Testis (tissue), 2 donors: ENCODE measurements at regions not wholly inside any gene's neighbourhood (a gene's known extent, or its start where the extent isn't known, plus 50 kb on each side); places are given as distances from the start of the nearest gene placed in this dataset.

ENCODE experiments used
- DNase-seq: peaks from one replicate; pipeline ENCODE4 v3.0.0-alpha.2; 2019
- H3K27ac ChIP-seq, 2 donors: fragments of 200-600 bp; sonication (generic); one replicate each; pipeline ENCODE4 v1.5.1; 2019
- H3K27me3 ChIP-seq: fragments of 200-600 bp; sonication (generic); one replicate; pipeline ENCODE4 v1.5.1; 2019
- H3K36me3 ChIP-seq: fragments of 200-600 bp; sonication (generic); one replicate; pipeline ENCODE4 v1.5.1; 2017; ENCODE audit warnings: low read depth; ENCODE audit errors: missing control alignments
- H3K4me1 ChIP-seq: fragments of 200-600 bp; sonication (generic); one replicate; pipeline ENCODE4 v1.5.1; 2019
- H3K4me3 ChIP-seq, 2 donors: fragments of 200-600 bp; sonication (generic); one replicate each; pipeline ENCODE4 v1.5.1; 2017 to 2019
- H3K9me3 ChIP-seq: fragments of 200-600 bp; sonication (generic); one replicate; pipeline ENCODE4 v1.5.1; 2017
- CTCF ChIP-seq, 3 experiments: fragments of 450-650 bp in 2 of 3; fragments of 200-600 bp in 1 of 3; sonication (generic) in 1 of 3; IDR thresholded peaks; one replicate each; pipeline ENCODE4 v1.5.1; 2016 to 2019; ENCODE audit warnings: antibody characterized with exemption in 3 of 3, mild to moderate bottlenecking in 2 of 3, moderate library complexity in 1 of 3
- POLR2A ChIP-seq: fragments of 450-650 bp; IDR thresholded peaks from one replicate; pipeline ENCODE4 v1.6.1; 2017; ENCODE audit warnings: antibody characterized with exemption, mild to moderate bottlenecking, moderate library complexity
- WGBS, 2 donors: methylation state at CpG; one replicate each; pipeline ENCODE4 v1.1.5; 2018; 5-methylcytosine and 5-hydroxymethylcytosine counted together
- intact Hi-C: fragments of 100-400 bp; cut with DNase I; formaldehyde crosslinking; loops from one replicate; pipeline ENCODE4 v1.15.1; 2023; ENCODE audit warnings: low total_unique reads

GRCh38 chr6:8181160-8181881 is 79.0 kb upstream of the EEF1E1 start:
- Histone ChIP-seq H3K27me3 (no peaks in the 10 kb centered on the region), H3K36me3 (no peaks in the 10 kb centered on the region), H3K4me1 (no peaks in the 10 kb centered on the region), H3K9me3 (no peaks in the 10 kb centered on the region), H3K27ac (no peak overlapping the region), H3K4me3 (no peak overlapping the region)
- intact Hi-C loops = no loop called here
- DNase-seq = no peak
- WGBS, 2 donors = 53 to 54% methylated on average over 2 of the region's 2 CpGs
- TF ChIP-seq CTCF (IDR thresholded peaks at IDR 0.05) = no peak
- no peak for TF ChIP-seq POLR2A

DNA sequence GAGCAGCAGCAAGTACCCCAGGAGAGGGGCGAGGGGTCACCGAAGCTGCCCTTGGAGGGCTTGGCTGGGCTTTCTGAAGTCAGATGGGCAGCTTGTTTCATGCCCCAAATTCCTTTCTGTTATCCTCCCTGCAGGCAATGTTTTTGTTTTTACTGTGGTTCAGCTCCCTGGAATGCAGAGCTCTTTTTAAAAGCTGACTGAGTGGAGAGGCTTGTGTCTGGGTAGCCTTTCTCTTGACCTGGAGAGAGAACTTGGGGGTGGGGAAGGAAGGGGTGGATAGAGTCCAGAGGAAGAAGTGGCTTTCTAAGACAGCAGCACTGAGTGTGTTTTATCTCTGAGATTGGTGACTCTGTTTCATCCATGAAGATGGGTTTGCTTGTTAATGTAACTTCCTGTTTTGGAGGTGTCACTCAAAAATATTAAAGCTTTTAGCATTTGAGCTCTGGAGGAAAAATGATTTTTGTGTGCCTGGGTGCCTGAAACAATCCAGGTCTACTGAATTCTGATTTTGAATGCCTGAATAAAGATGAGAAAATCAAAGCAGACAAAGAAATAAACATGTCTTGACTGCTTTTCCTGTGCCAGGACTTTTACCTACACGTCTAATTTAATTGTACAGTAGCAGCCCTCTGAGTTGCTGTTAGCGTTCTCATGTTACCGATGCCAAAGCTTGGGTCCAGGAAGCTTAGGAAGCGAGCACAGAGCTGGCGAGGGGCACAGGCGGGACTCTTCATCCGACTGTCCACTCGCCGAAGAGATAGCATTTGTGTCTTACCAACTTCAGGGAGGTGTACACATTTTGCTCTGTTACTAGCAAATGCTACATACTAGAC is 78.2 kb upstream of the EEF1E1 start:
- DNase-seq = no peak
- no peaks in the 10 kb centered on the region for H3K9me3 ChIP-seq
- 28 to 55% methylated on average over 11 of the region's 11 CpGs for WGBS, 2 donors
- H3K36me3 ChIP-seq = no peaks in the 10 kb centered on the region
- TF ChIP-seq POLR2A (no peak), CTCF (IDR thresholded peaks at IDR 0.05) (no peak)
- intact Hi-C loops = no loop called here
- no peaks in the 10 kb centered on the region for H3K27me3 ChIP-seq
- H3K4me1 ChIP-seq = no peaks in the 10 kb centered on the region
- H3K4me3 ChIP-seq = no peak overlapping the region
- H3K27ac ChIP-seq = no peak overlapping the region

GRCh38 chr6:8177721-8178120 is 75.4 kb upstream of the EEF1E1 start:
- Histone ChIP-seq H3K4me1 (no peaks in the 10 kb centered on the region), H3K27me3 (no peaks in the 10 kb centered on the region), H3K27ac (no peak overlapping the region), H3K4me3 (no peak overlapping the region), H3K9me3 (no peaks in the 10 kb centered on the region), H3K36me3 (no peaks in the 10 kb centered on the region)
- intact Hi-C loops = no loop called here
- WGBS, 2 donors = 91 to 95% methylated on average over 2 of the region's 2 CpGs
- TF ChIP-seq POLR2A (no peak), CTCF (IDR thresholded peaks at IDR 0.05) (no peak)
- no peak for DNase-seq

GRCh38 chr6:8175046-8175777 is 72.9 kb upstream of the EEF1E1 start:
- H3K27me3 ChIP-seq = no peaks in the 10 kb centered on the region
- H3K4me3 ChIP-seq = no peak overlapping the region
- 92 to 94% methylated on average over 3 of the region's 3 CpGs for WGBS, 2 donors
- TF ChIP-seq POLR2A (no peak), CTCF (IDR thresholded peaks at IDR 0.05) (no peak)
- intact Hi-C loops = no loop called here
- no peak overlapping the region for H3K27ac ChIP-seq
- H3K36me3 ChIP-seq = no peaks in the 10 kb centered on the region
- DNase-seq = no peak
- no peaks in the 10 kb centered on the region for H3K9me3 ChIP-seq
- no peaks in the 10 kb centered on the region for H3K4me1 ChIP-seq
